H1 (cell line): ENCODE measurements at regions not wholly inside any gene's neighbourhood (a gene's known extent, or its start where the extent isn't known, plus 50 kb on each side); places are given as distances from the start of the nearest gene placed in this dataset.

Experiments used
- CTCF ChIA-PET: fragments of 300-600 bp; sonication (Branson Sonifier 250); formaldehyde crosslinking; loops from one replicate; lab custom pipeline; 2021; ENCODE audit not compliant: partially characterized antibody; lab: Charles Lee
- POLR2A ChIA-PET: fragments of 300-600 bp; sonication (Branson Sonifier 250); formaldehyde crosslinking; loops from one replicate; lab custom pipeline; 2021; ENCODE audit warnings: inconsistent platforms; ENCODE audit not compliant: partially characterized antibody; lab: Charles Lee
- DNase-seq, 2 experiments: peaks; one replicate each; pipeline versions ENCODE4 v3.0.0 to v3.0.0-alpha.2; 2010 to 2022; ENCODE audit warnings: low spot score in 2 of 2, low read depth in 1 of 2, mixed read lengths in 1 of 2
- FAIRE-seq: peaks from 2 replicates; lab custom pipeline; 2011; peaks lifted over from hg19 to GRCh38; lab: Jason Lieb, UNC
- H2AFZ ChIP-seq: 2 replicates; pipeline ENCODE4 v1.8.1; 2012; ENCODE audit warnings: low read length, inconsistent platforms
- H2AK5ac ChIP-seq: 2 replicates; pipeline ENCODE4 v1.6.1; 2013; ENCODE audit warnings: low read depth, low read length
- H2BK120ac ChIP-seq: replicated peaks from 2 replicates; pipeline ENCODE3; 2013; ENCODE audit warnings: low read depth, low read length, inconsistent platforms
- H2BK12ac ChIP-seq: 2 replicates; pipeline ENCODE4 v1.6.1; 2013; ENCODE audit warnings: low read depth, low read length
- H2BK15ac ChIP-seq: 2 replicates; pipeline ENCODE4 v1.6.1; 2013; ENCODE audit warnings: low read length
- H2BK20ac ChIP-seq: 2 replicates; pipeline ENCODE4 v1.6.1; 2013; ENCODE audit warnings: low read length
- H2BK5ac ChIP-seq: 2 replicates; pipeline ENCODE4 v1.6.1; 2013; ENCODE audit warnings: low read depth, low read length
- H3K14ac ChIP-seq: 2 replicates; pipeline ENCODE4 v1.6.1; 2013; ENCODE audit warnings: inconsistent platforms; ENCODE audit not compliant: insufficient read length
- H3K18ac ChIP-seq: 2 replicates; pipeline ENCODE4 v1.6.1; 2013; ENCODE audit warnings: low read length; ENCODE audit errors: extremely low read depth
- H3K23ac ChIP-seq: 2 replicates; pipeline ENCODE4 v1.6.1; 2013; ENCODE audit warnings: inconsistent platforms; ENCODE audit not compliant: insufficient read length
- H3K23me2 ChIP-seq: 2 replicates; pipeline ENCODE4 v1.6.1; 2013; ENCODE audit warnings: low read depth, low read length
- H3K27ac ChIP-seq: 2 replicates; pipeline ENCODE4 v1.6.1; 2011; ENCODE audit warnings: low read depth, low read length, inconsistent platforms
- H3K27me3 ChIP-seq, 4 experiments: replicated peaks in 1 of 4; 1 replicate in 1 of 4; 2 replicates in 3 of 4; pipeline versions ENCODE4 v1.6.1 to v1.8.1; 2011 to 2013; ENCODE audit warnings: low read length in 3 of 4, mild to moderate bottlenecking in 3 of 4, inconsistent platforms in 2 of 4, mixed read lengths in 2 of 4, moderate library complexity in 1 of 4; ENCODE audit not compliant: control insufficient read depth in 3 of 4, insufficient read depth in 3 of 4; ENCODE audit errors: extremely low read depth in 1 of 4
- H3K36me3 ChIP-seq, 4 experiments: 2 replicates each; pipeline versions ENCODE4 v1.6.1 to v1.8.1; 2011 to 2013; ENCODE audit warnings: mild to moderate bottlenecking in 4 of 4, low read length in 3 of 4, moderate library complexity in 2 of 4, control low read depth in 1 of 4, inconsistent platforms in 1 of 4; ENCODE audit not compliant: insufficient read depth in 4 of 4, control insufficient read depth in 2 of 4
- H3K4ac ChIP-seq: replicated peaks from 2 replicates; pipeline ENCODE3; 2013; ENCODE audit warnings: low read length, low read depth, mixed read lengths, inconsistent platforms; ENCODE audit not compliant: insufficient read length
- H3K4me1 ChIP-seq, 4 experiments: replicated peaks in 1 of 4; 1 replicate in 1 of 4; 2 replicates in 3 of 4; pipeline versions ENCODE4 v1.6.1 to v1.8.1; 2011 to 2013; ENCODE audit warnings: low read length in 3 of 4, inconsistent platforms in 2 of 4, mixed read lengths in 1 of 4; ENCODE audit not compliant: insufficient read depth in 4 of 4, control insufficient read depth in 3 of 4
- H3K4me2 ChIP-seq, 2 experiments: 2 replicates each; pipeline versions ENCODE4 v1.6.1 to v1.8.1; 2011 to 2013; ENCODE audit warnings: low read depth in 2 of 2, low read length in 2 of 2, control low read depth in 1 of 2, inconsistent platforms in 1 of 2, mild to moderate bottlenecking in 1 of 2; ENCODE audit not compliant: insufficient read depth in 1 of 2
- H3K4me3 ChIP-seq, 4 experiments: fragments of 200-600, 300-600 bp in 1 of 4; sonication (generic), shearing (Covaris generic), sonication (Bioruptor Twin) in 1 of 4; 2 replicates each; pipeline versions ENCODE4 v1.5.1 to v1.8.1; 2011 to 2016; ENCODE audit warnings: low read length in 4 of 4, low read depth in 3 of 4, control low read depth in 2 of 4, inconsistent platforms in 2 of 4, mild to moderate bottlenecking in 2 of 4, mixed read lengths in 1 of 4, moderate library complexity in 1 of 4; ENCODE audit not compliant: insufficient read depth in 2 of 4; ENCODE audit errors: extremely low read depth in 1 of 4
- H3K56ac ChIP-seq: replicated peaks from 2 replicates; pipeline ENCODE3; 2013; ENCODE audit warnings: low read depth, mild to moderate bottlenecking, mixed read lengths, low read length, inconsistent platforms; ENCODE audit not compliant: insufficient read length
- H3K79me1 ChIP-seq: 2 replicates; pipeline ENCODE4 v1.6.1; 2013; ENCODE audit warnings: low read depth, low read length, control low read depth
- H3K79me2 ChIP-seq, 2 experiments: 2 replicates each; pipeline versions ENCODE4 v1.6.1 to v1.8.1; 2012 to 2013; ENCODE audit warnings: low read length in 2 of 2, mild to moderate bottlenecking in 2 of 2, inconsistent platforms in 1 of 2; ENCODE audit not compliant: insufficient read depth in 2 of 2, control insufficient read depth in 1 of 2
- H3K9ac ChIP-seq, 4 experiments: replicated peaks in 1 of 4; 1 replicate in 1 of 4; 2 replicates in 3 of 4; pipeline versions ENCODE4 v1.6.1 to v1.8.1; 2011 to 2013; ENCODE audit warnings: low read depth in 3 of 4, low read length in 3 of 4, control low read depth in 2 of 4, mild to moderate bottlenecking in 2 of 4, moderate library complexity in 2 of 4, inconsistent platforms in 1 of 4; ENCODE audit errors: extremely low read depth in 1 of 4
- H3K9me3 ChIP-seq, 2 experiments: 2 replicates each; pipeline versions ENCODE4 v1.6.1 to v1.8.1; 2012 to 2013; ENCODE audit warnings: mild to moderate bottlenecking in 2 of 2, moderate library complexity in 2 of 2, control low read depth in 1 of 2, inconsistent platforms in 1 of 2, low read depth in 1 of 2, low read length in 1 of 2, mixed read lengths in 1 of 2; ENCODE audit not compliant: insufficient read depth in 2 of 2
- H4K20me1 ChIP-seq, 2 experiments: replicated peaks in 1 of 2; 2 replicates each; pipeline versions ENCODE3 to v1.8.1; 2011 to 2013; ENCODE audit warnings: inconsistent platforms in 2 of 2, low read length in 2 of 2, mild to moderate bottlenecking in 1 of 2; ENCODE audit not compliant: insufficient read depth in 2 of 2, control insufficient read depth in 1 of 2
- H4K5ac ChIP-seq: 2 replicates; pipeline ENCODE4 v1.6.1; 2013; ENCODE audit warnings: low read length, low read depth, mixed read lengths, inconsistent platforms; ENCODE audit not compliant: insufficient read length
- H4K8ac ChIP-seq: 2 replicates; pipeline ENCODE4 v1.8.0; 2013; ENCODE audit warnings: mild to moderate bottlenecking, moderate library complexity, low read length, inconsistent platforms; ENCODE audit not compliant: insufficient read depth; ENCODE audit errors: extremely low read depth
- H4K91ac ChIP-seq: replicated peaks from 2 replicates; pipeline ENCODE3; 2013; ENCODE audit warnings: low read length, mixed read lengths, inconsistent platforms; ENCODE audit not compliant: insufficient read length
- CHD1 ChIP-seq: IDR thresholded peaks from 2 replicates; pipeline ENCODE4 v1.6.1; 2012; ENCODE audit warnings: low read depth, low read length, improper control_type of control experiment
- CHD2 ChIP-seq: IDR thresholded peaks from 2 replicates; pipeline ENCODE4 v1.6.1; 2012; ENCODE audit warnings: low read length, improper control_type of control experiment
- GTF2F1 ChIP-seq: IDR thresholded peaks from 2 replicates; pipeline ENCODE4 v1.6.1; 2012; ENCODE audit warnings: low read depth, low read length, improper control_type of control experiment, borderline replicate concordance
- POU5F1 ChIP-seq: IDR thresholded peaks from 2 replicates; pipeline ENCODE4 v1.6.1; 2011; ENCODE audit warnings: low read depth, mild to moderate bottlenecking, low read length, moderate library complexity
- SAP30 ChIP-seq: fragments of 300-600 bp; sonication (generic); IDR thresholded peaks from 2 replicates; pipeline ENCODE4 v1.7.1; 2012; ENCODE audit warnings: low read length, moderate library complexity, mild to moderate bottlenecking, inconsistent platforms; ENCODE audit not compliant: insufficient read depth, insufficient replicate concordance
- SIN3A ChIP-seq, 2 experiments: IDR thresholded peaks in 1 of 2; conservative IDR thresholded peaks in 1 of 2; 2 replicates each; pipeline ENCODE4 v1.6.1; 2011 to 2012; ENCODE audit warnings: low read length in 2 of 2, improper control_type of control experiment in 1 of 2, low read depth in 1 of 2, mild to moderate bottlenecking in 1 of 2
- SIRT6 ChIP-seq: IDR thresholded peaks from one replicate; pipeline ENCODE4 v1.7.1; 2012; ENCODE audit warnings: low read length, inconsistent platforms
- SRF ChIP-seq: IDR thresholded peaks from 2 replicates; pipeline ENCODE4 v1.6.1; 2011; ENCODE audit warnings: mild to moderate bottlenecking, low read depth, low read length, moderate library complexity
- TAF1 ChIP-seq: IDR thresholded peaks from 2 replicates; pipeline ENCODE4 v1.6.1; 2011; ENCODE audit warnings: mild to moderate bottlenecking, low read depth, low read length
- TCF12 ChIP-seq: IDR thresholded peaks from 2 replicates; pipeline ENCODE4 v1.6.1; 2011; ENCODE audit warnings: low read depth, mild to moderate bottlenecking, low read length
- USF2 ChIP-seq: IDR thresholded peaks from 2 replicates; pipeline ENCODE4 v1.6.1; 2011; ENCODE audit warnings: low read length, improper control_type of control experiment
- WGBS, 2 experiments: shearing (Covaris generic) in 1 of 2; methylation state at CpG; one replicate each; pipeline versions ENCODE4 v1.1.6 to v1.1.7; 2013 to 2015; ENCODE audit warnings: low lambda C conversion rate in 2 of 2, mixed read lengths in 2 of 2, inconsistent platforms in 1 of 2, low coverage in 1 of 2, missing lambda C conversion rate in 1 of 2; ENCODE audit not compliant: insufficient replicate concordance in 2 of 2, insufficient coverage in 1 of 2, insufficient read length in 1 of 2; ENCODE audit errors: extremely low coverage in 1 of 2, missing lambda C conversion rate in 1 of 2; 5-methylcytosine and 5-hydroxymethylcytosine counted together

- Histone ChIP-seq H4K91ac (no peak overlapping the region), H3K79me1 (no peaks in the 10 kb centered on the region), H3K27me3 (no peaks in the 10 kb centered on the region), H4K20me1 (no peaks in the 10 kb centered on the region), H3K36me3 (peaks cover 0 to 3% (median 0%) of the 10 kb centered on the region in 4 experiments; a peak in 2 of 8 replicates), H3K9ac (no peak overlapping the region), H3K18ac (no peak overlapping the region), H3K4me1 (peaks cover 0 to 2% (median under 1%) of the 10 kb centered on the region in 4 experiments; a peak in 2 of 7 replicates), H2BK5ac (no peak overlapping the region), H3K9me3 (peaks cover 4% of the 10 kb centered on the region in 2 experiments; a peak in 2 of 4 replicates), H2AK5ac (no peak overlapping the region), H3K14ac (no peak overlapping the region), H4K8ac (no peak overlapping the region), H2AFZ (no peak overlapping the region), H3K4me3 (no peak overlapping the region), H2BK20ac (no peak overlapping the region), H3K23ac (no peak overlapping the region), H3K23me2 (no peaks in the 10 kb centered on the region), H3K27ac (no peak overlapping the region), H2BK120ac (no peak overlapping the region), H3K4me2 (no peak overlapping the region), H2BK15ac (no peak overlapping the region), H2BK12ac (no peak overlapping the region), H3K4ac (no peak overlapping the region), H4K5ac (no peak overlapping the region), H3K79me2 (no peaks in the 10 kb centered on the region), H3K56ac (no peak overlapping the region)
- FAIRE-seq (no peak), DNase-seq (no peak)
- 80% methylated on average over 4 of the region's 4 CpGs; no CpG with 5 or more reads in 1 of the 2 experiments for WGBS, 2 experiments
- ChIA-PET POLR2A (no interaction called here), CTCF (no interaction called here)
- TF ChIP-seq CHD1 (no peak), SIN3A (conservative IDR thresholded peaks at IDR 0.05 in 1 of 2, IDR thresholded peaks at IDR 0.05 in 1 of 2; ENCODE audit: low read depth in 1 of 2, low read length in 2 of 2) (no peak), TAF1 (no peak), CHD2 (no peak), GTF2F1 (no peak), SIRT6 (no peak), USF2 (no peak), SAP30 (no peak), POU5F1 (no peak), TCF12 (no peak), SRF (no peak)
Observed at GRCh38 chr13:84649853-84650252, 767.6 kb upstream of the SLITRK1 start.
